GM21528 (cell line): ENCODE measurements at regions not wholly inside any gene's neighbourhood (a gene's known extent, or its start where the extent isn't known, plus 50 kb on each side); places are given as distances from the start of the nearest gene placed in this dataset.
A peak's percentile ranks its signal among the peaks of the same experiment; 100 is the strongest.

ENCODE experiments used
- ATAC-seq: cut with Tn5 transposase; IDR thresholded peaks from one replicate; pipeline ENCODE4 v1.9.1; 2021; ENCODE audit warnings: mild to moderate bottlenecking, moderate library complexity; ENCODE audit not compliant: unreplicated experiment, low FRiP score

DNA sequence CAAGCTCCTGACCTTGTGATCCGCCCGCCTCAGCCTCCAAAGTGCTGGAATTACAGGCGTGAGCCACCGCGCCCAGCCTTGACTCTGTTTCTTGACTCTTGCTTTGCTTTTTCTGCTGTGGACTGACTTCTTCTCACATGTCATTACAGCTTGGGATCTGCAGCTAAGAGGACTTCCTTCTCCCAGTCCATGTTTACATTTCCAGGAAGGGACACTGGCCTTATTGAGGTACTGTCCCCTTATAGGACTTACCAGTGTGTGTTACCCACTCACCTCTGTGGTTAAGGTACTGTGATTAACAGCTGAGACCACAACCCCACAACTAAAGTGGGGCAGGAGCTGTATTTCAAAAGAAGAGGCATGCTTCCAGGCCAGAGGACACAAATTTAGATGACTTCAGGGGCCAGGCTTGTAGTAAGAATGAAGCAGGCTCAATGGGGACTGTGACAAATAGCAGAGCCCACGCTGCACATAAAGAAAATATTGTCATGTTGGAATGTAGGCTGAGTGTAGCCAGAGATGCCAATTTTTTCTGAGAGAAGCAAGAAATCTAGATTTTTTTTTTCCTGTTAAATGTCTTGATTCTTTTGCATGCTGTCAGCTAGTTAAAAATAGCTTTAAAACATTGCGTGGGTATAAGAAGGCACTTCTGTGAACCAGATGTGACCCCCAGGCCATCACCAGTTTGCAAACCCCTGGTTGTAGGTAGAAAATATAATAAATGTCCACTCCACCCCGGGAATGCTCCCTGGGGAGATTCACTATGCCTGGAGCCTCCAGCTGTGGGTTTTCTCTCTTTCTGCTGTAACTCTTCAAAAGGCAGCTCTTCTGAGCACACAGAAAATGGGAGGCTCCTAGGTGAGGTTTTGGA, 75.0 kb downstream of the PTPDC1 start:
- ATAC-seq: no peak

DNA sequence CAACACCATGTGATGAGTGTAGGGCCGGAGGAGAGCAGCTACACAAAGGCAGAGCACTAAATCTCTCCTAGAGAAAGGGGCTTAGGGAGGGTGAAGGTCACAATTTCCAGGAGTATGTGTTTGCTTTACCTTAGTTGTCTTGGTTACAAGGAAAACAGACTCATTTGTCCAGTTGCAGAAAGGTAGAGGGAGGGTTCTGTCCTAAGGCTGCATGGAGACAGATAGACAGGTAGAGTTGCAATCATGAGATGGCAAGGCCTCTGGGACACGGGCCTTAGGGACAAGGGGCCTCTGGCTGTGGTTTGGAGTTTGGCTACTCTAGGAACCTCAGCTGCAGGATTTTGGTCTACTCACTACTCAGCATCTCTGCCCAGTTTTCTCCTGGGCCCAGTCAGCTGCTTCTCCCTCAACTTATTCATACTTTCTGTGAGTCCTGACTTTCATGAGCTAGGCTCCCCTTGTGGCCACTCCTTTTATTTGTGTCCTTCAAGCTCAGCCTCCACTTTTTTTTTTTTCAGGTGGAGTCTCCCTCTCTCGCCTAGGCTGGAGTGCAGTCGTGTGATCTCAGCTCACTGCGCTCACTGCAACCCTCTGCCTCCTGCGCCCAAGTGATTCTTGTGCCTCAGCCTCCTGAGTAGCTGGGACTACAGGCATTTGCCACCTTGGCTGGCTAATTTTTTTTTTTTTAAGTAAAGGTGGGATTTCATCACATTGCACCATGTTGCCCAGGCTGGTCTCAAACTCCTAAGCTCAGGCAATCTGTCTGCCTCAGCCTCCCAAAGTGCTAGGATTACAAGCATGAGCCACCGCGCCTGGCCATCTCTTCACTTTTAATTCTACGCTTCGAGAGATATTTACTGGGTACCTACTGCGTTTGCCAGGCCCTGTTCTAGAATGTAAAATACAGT, 76.6 kb downstream of the PTPDC1 start:
- ATAC-seq: no peak

DNA sequence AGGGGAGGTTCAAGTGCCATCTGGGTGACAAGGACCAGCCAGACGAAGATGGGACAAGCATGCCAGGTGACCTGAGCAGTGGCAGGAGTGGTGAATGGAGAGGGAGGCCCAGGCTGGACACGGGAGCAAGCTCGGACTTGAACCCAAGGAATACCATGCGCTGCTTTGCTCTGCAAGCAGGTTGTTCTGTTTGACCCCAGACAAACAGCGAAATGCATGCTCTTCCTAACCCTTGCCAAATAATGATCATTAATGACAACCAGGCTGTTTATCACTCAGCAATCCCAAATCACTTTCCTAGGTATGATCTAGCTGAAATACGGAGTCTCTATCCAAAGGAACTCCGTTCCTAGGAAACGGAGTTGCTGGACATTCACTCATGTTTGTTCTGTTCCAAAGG, 77.4 kb downstream of the PTPDC1 start:
- ATAC-seq: no peak

DNA sequence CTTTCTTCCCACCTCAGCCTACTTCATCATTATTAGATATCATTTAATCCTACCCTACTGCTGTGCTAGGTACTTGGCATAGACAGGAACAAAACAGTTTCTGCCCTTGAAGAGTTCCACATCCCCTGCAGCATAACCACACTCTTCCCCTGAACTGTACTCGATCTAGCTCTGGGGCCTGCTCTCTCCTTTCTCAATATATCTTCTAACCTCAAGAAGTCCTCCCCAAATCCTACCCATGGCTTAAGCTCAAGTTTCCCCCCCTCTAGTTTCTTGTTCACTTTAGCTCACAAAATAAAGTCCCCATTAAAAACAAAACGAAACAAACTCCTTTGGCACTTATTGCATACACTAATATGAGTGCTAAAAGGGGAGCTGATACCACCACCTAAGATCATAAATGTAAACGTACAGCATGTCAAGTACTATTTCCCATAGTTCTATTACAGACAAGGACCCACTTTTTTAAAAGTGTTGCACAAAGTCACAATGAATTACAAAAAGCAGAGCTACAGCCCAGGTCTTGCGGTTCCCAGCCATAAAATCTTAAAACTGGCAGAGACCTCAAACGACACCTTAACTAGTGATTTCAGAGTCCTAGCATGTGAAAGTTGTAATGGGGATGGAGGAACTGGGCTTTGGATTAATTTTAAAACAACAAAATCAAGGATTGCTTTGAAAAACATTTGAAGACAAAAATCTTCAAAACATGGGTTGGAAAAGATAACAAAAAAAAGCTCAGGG, 80.7 kb downstream of the PTPDC1 start:
- ATAC-seq: no peak

DNA sequence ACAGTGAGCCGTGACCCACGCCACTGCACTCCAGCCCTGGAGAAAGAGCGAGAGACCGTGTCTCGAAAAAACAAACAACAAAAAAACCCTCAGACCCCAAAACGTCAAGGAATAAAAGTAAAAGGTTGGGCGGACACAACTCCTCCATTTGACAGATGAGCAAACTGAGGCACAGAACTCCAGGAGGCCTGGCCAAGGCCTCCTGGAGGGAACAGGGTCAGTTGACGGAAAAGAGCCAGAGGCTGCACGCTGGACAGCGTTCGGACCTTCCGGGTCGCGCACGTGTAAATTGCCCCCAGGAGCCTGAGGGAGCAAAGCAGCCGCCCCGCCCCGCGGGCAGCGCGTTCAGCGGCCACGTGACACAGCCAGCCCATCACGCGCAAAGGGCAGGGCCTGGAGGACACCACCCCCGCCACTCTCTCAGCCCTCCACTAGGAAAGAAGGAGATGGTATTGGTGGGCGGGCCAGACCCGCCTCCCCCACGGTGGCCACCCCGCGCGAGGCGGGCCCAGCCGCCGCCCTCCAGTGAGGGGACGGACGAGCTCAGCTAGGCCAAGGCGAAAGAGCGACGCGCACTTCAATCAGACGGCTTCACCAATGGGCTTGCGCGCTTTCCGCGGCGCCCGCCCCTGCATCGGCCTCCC, 81.5 kb downstream of the PTPDC1 start:
- ATAC-seq: peak; percentile 90

DNA sequence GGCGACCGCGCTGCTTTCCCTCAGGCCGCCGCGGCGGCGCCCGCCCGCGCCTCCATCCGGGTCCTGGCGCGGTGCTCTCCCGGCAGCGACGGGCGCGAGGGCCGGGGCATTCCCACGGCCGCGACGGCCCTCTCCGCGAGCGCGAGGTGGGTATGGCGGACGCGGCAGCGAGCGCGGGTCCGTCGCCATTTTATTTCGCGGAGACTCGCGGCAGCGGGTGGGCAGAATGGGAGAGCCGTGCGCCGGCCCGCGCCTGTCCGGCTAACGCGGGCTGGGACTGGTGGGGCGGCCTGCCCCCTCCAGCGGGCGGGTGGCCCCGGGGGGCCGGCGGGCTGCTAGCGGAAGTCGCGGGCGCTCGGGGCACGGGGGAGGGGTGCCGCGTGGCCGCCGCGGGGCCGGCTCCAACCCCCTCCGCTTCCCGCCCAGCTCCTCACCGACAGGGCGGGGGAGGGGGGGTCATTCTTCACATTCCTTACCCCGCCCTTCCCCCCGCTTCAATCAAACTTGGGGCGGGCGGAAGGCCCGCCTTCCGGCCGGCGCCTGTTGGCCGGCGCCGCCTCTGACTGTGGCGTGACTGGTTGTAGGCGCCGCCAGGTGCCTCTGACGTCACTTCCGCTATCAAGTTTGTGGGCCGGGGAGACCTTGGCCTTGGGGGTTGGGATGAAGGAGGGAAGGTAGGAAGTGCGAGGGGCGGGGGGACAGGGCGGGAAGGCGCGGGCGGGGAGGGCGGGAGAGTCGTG, 82.1 kb downstream of the PTPDC1 start:
- ATAC-seq: peak; percentile 61

DNA sequence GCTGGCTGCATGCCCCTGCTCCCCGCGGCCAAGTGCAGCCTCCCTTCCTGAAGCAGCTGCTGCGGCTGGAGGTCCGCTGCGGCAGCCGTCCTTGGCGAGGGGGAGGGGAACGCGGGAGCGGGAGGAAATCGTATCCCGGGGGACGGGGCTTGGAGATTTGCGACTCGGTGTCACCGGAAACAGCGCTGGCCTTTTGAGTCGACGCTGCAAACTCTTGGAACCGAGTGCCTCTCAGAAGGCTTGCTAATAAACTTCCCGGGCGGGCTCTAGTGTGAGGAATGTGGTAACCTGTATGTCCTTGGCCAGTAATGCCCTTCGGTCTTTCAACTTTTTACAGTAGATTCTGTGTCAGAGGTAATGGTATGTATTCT, 82.7 kb downstream of the PTPDC1 start:
- ATAC-seq: peak; percentile 3

DNA sequence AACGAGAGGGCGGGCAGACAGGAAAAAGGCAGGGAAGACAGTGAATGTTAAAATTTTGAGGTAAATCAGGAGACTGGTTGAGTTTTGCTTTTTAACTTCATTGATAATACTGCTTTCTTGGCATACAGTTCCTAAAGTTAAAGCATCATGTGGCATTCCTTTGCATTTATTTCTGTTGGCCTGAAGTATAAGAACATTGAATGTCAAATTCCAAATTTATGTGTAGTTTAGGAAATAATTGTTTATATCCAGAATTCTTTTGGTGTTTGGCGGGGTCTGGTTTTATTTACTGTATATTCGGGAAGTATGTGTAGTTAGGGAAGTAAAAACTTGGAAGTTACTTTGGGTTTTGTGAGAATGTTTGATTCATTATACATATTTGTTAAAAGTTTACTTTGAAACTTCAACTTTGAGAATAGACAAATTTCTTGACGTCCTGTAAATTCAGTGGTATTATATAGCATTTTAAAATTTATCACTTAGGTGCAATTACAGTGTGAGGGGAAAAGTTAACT, 83.2 kb downstream of the PTPDC1 start:
- ATAC-seq: no peak

DNA sequence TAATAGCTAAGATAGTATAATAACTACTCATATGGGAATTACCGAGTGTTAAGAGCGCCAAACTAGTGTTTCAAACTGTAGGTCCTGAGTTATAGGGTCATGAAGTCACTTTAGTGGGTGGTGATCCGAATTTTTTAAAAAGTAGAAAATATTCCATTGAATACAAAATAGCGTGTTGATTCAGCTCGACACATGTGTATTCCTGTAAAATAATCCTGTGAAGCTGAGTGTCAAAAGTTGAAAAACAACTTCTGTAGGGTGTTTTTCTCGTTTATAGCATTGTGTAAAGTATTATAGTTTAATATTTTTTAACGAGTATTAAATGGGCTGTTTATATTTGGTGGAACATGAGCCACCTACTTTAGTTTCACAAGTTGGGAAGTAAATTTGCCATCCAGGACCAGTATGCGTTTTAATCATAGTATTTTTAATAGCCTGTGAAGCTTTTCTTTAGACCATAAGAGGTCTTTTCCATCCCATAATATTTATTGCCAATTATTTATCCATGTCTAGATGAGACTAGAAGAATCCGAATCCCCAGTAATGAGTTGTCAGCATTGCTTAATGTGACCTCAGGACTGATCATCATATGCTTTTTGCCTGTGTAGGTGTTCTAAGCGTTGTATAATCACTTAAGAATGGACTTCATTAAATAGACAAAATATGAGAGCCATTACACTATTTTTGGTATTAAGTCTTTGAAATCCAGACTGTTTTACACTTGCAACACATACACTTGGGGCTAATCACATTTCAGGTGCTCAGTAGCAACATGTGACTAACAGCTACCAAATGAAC, 84.1 kb downstream of the PTPDC1 start:
- no peak for ATAC-seq

DNA sequence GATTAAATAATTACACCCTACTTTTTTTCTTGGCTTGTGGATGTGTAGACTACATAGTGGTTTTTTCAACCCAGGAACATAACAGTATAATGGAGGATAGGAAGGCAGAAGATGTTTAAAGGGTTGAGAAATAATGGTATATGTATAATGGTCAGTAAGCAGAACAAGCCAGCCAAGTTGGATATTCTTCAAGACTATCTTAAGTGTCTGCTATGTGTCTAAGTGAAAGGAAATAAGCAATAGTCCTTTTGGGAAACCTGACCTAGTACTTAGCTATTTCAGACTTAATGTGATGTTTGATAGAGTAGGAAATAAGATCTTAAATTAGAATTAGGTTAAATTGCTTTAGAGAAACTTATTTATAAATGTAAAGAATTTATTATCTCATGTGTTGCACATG, 85.7 kb downstream of the PTPDC1 start:
- no peak for ATAC-seq

DNA sequence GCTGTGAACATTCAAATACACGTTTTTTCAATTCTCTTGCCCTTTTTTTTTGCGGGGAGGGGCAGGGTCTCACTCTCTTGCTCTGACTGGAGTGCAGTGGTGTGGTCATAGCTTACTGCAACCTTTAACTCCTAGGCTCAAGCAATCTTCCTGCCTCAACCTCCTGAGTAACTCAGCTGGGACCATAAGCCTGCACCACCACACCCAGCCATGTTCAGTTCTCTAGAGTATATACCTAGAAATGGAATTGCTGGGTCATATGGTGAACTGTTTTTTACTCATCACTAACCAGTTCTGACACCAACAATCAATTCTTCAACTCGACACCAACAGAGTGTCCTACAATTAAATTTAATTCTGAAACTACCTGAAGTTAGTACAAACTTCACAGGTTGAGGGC, 85.5 kb upstream of the ZNF169 start:
- no peak for ATAC-seq

DNA sequence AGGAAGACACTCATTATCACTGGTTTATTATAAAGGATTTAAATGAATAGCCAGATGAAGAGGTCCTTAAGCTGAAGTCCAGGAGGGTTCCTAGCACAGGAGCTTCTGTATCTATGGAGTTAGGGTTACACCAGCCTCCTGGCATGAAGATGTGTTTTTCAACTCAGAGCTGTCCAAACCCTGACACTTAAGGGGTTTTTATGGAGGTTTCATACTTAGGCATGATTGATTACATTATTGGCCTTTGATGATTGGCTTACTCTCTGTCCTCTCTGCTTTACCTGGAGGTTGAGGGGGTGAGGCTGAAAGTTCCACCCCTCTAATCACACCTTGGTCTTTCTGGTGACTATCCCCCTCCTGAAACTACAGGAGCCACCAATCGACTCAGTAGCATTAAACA, 84.9 kb upstream of the ZNF169 start:
- no peak for ATAC-seq

DNA sequence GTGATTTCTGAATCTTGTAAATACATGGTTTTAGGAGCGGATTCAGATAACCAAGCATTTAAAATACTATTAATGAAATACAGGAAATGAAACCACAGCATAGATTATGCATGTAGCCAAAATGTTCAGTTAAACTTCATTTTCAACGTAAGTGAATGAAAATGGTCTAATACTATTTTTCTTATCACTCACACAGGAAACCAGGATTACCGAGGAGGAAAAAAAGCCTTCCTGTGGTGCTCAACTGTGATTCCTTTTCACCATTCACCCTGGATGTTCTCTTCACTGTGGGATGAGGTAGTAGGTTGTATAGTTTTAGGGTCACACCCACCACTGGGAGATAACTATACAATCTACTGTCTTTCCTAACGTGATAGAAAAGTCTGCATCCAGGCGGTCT, 83.4 kb upstream of the ZNF169 start:
- ATAC-seq: no peak

DNA sequence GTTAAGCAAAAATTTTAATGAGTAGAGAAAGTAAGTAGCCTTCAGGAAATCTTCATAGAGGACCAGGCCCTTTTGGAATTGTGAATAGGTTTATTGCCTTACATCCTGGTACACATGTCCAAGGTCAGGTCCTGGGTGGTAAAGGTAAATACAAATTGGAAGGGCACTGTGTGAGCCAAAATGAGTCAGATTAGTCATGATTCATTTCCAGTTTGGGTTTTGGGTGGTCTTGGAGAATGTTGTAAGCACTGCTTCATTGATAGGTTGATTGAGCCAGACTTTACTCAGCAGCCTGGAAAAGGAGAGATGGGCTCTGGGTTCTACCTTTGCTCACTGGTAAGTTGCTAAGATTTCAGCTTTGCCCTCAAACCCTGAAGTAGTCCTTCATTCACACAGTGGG, 82.5 kb upstream of the ZNF169 start:
- ATAC-seq: no peak

DNA sequence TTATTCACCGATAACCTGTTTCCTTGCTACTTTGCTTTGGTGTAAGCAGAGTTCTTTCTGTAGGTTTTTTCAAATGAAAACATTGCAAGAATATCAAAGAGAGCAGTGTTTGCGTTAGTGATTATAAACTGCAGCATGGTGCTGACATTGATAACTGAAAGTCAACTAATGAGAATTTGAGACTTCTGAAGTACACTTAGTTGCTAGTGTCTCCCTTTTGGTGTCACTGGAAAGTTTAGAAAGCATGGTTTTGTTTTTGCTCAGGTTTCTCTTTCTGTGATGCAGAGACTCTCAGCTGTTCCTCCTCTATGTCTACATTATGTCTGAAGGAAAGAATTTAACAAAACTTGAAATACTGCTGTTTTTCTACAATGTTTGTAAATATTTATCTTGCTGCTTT, 80.2 kb upstream of the ZNF169 start:
- ATAC-seq: peak; percentile 43

DNA sequence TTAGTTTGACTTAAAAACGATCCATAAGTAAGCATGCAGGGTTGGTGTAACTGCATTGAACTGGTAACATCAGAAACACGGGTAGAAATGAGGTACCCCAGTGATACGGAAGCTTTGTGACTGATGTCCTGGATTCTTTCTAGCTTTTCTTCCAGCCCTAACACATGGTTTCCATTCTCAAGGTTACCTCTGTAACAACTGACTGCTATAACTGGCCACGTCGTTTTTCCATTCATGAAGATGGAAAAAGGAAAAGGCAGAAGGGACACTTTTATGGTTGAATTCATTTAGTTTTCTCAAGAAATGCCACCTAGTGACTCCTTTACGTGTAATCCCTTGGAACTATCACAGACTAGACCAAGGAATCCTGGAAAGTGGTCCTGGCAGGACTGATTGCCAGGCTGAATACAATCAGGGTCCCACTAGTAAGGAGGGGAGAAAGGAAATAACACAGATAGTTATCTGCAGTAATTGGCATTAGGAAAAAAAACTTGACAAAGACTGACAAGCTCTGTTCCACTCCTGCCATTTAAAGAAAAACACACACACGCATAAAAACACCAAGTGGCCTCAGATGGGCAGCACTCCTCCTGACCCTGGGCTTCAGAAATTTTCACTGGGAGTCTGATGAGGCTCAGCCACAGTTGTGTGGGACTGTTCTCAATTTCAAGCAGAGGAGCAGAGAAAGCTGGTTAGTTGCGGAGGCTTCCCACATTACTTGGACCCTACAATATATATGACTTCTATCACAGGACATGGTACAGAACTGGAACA, 77.5 kb upstream of the ZNF169 start:
- no peak for ATAC-seq

DNA sequence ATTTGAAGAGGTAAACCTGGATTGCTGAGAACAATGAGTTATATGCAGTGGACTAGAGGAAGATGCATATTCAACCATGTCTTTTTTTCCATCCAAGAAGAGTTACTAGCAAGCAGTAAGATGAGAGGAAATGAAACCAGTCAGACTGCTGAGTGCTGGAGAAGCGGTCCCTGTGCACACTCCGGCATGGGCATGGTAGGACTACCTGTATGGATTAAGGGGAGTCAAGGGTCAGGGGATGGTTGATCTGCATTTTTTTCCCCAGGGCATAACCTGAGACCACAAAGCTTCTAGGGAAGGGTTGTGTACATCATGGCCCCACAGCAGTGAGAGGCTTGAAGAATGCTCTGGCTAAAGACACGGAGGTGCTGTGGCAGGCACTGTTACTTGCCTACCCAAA, 76.6 kb upstream of the ZNF169 start:
- no peak for ATAC-seq
